PC-3 (cell line): ENCODE measurements at regions not wholly inside any gene's neighbourhood (a gene's known extent, or its start where the extent isn't known, plus 50 kb on each side); places are given as distances from the start of the nearest gene placed in this dataset.

Experiments used
- ATAC-seq: fragments of 200-7000 bp; cut with Tn5 transposase; 2 replicates; pipeline ENCODE4 v1.9.1; 2020; ENCODE audit warnings: mild to moderate bottlenecking, moderate library complexity
- BruUV-seq: library from RNA; stranded (reverse); fragments of 400-500 nt; replicated peaks from 2 replicates; lab custom pipeline; 2021; lab: Mats Ljungman, UMichigan
- CTCF ChIA-PET: fragments of 300-600 bp; sonication (Branson Sonifier 250); formaldehyde crosslinking; loops from one replicate; lab custom pipeline; 2022; ENCODE audit warnings: antibody characterized with exemption; lab: Charles Lee
- POLR2A ChIA-PET: fragments of 300-600 bp; sonication (Branson Sonifier 250); formaldehyde crosslinking; loops from one replicate; lab custom pipeline; 2022; ENCODE audit warnings: antibody characterized with exemption; ENCODE audit not compliant: unreplicated experiment; lab: Charles Lee
- DNase-seq: peaks from one replicate; pipeline ENCODE4 v3.0.0-alpha.2; 2015
- H2AFZ ChIP-seq: fragments of 300-600 bp; sonication (generic); 2 replicates; pipeline ENCODE4 v1.6.0; 2016; ENCODE audit warnings: antibody characterized with exemption, low read length
- H3F3A ChIP-seq: fragments of 300-600 bp; sonication (generic); one replicate; pipeline ENCODE4 v1.6.0; 2017; ENCODE audit warnings: antibody characterized with exemption, low read length, control low read depth, mild to moderate bottlenecking; ENCODE audit not compliant: unreplicated experiment
- H3K27ac ChIP-seq: fragments of 300-600 bp; sonication (generic); 2 replicates; pipeline ENCODE4 v1.5.1; 2016; ENCODE audit warnings: mild to moderate bottlenecking, low read length
- H3K27me3 ChIP-seq: fragments of 300-600 bp; sonication (generic); 2 replicates; pipeline ENCODE4 v1.6.1; 2016; ENCODE audit warnings: low read length, mixed read lengths
- H3K36me3 ChIP-seq: fragments of 300-600 bp; sonication (generic); 2 replicates; pipeline ENCODE4 v1.6.1; 2016; ENCODE audit warnings: low read depth, mixed run types, low read length, mixed read lengths
- H3K4me1 ChIP-seq: fragments of 300-600 bp; sonication (generic); 2 replicates; pipeline ENCODE4 v1.5.1; 2016; ENCODE audit warnings: low read length; ENCODE audit not compliant: insufficient read depth
- H3K4me2 ChIP-seq: fragments of 300-600 bp; sonication (generic); 2 replicates; pipeline ENCODE4 v1.6.0; 2016; ENCODE audit warnings: low read length
- H3K4me3 ChIP-seq: fragments of 300-600 bp; sonication (generic); 2 replicates; pipeline ENCODE4 v1.5.1; 2016; ENCODE audit warnings: mild to moderate bottlenecking, low read length, mixed read lengths
- H3K79me2 ChIP-seq: fragments of 300-600 bp; sonication (generic); 2 replicates; pipeline ENCODE4 v1.6.1; 2017; ENCODE audit warnings: low read length, mixed read lengths
- H3K9ac ChIP-seq: fragments of 300-600 bp; sonication (generic); 2 replicates; pipeline ENCODE4 v1.6.0; 2016; ENCODE audit warnings: mild to moderate bottlenecking, low read length
- H3K9me2 ChIP-seq: fragments of 300-600 bp; sonication (generic); replicated peaks from 2 replicates; pipeline ENCODE4 v1.6.1; 2016; ENCODE audit warnings: mixed run types, low read length, mixed read lengths
- H3K9me3 ChIP-seq: fragments of 300-600 bp; sonication (generic); 2 replicates; pipeline ENCODE4 v1.6.1; 2016; ENCODE audit warnings: low read length, mixed read lengths
- H4K20me1 ChIP-seq: fragments of 300-600 bp; sonication (generic); 2 replicates; pipeline ENCODE4 v1.6.1; 2016; ENCODE audit warnings: low read length, mixed read lengths
- CTCF ChIP-seq: fragments of 300-600 bp; sonication (generic); conservative IDR thresholded peaks from 2 replicates; pipeline ENCODE4 v1.5.1; 2017; ENCODE audit warnings: antibody characterized with exemption, low read depth, mild to moderate bottlenecking, low read length
- EZH2 ChIP-seq: fragments of 300-600 bp; sonication (generic); IDR thresholded peaks from one replicate; pipeline ENCODE4 v1.6.1; 2017; ENCODE audit warnings: antibody characterized with exemption, mild to moderate bottlenecking, low read length; ENCODE audit not compliant: unreplicated experiment
- EZH2phosphoT487 ChIP-seq: fragments of 300-600 bp; sonication (generic); IDR thresholded peaks from 2 replicates; pipeline ENCODE4 v1.6.1; 2018; ENCODE audit warnings: mild to moderate bottlenecking, antibody characterized with exemption, low read length, borderline replicate concordance
- intact Hi-C: fragments of 100-400 bp; cut with micrococcal nuclease; formaldehyde crosslinking; loops from 2 replicates; pipeline ENCODE4 v1.9.0; 2023

DNA sequence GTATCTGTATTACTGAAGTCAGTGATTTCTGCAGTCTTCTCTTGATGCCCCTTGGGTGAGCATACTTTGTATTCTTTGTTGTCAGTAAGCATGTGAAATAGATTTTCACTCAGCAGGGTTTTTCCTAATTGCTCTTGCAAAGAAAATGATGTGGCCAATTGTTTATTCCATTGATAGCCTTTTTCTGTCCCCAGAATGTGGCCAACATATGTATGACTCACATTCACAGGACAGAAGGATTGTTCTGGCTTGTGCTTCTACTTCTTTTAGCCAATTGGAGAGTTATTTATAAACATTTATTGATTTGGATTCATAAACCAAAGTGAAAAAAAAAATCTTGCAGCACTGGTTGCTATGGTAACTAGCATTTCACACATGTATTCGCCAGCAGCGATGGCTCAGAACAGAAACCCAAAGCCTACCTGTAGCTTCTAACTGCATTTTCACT, 54.4 kb upstream of the RBM24 start:
- Histone ChIP-seq H3K9me2 (no peaks in the 10 kb centered on the region), H3K79me2 (no peaks in the 10 kb centered on the region), H3K9ac (no peak overlapping the region), H3K27ac (no peak overlapping the region), H3K27me3 (no peaks in the 10 kb centered on the region), H3K36me3 (no peaks in the 10 kb centered on the region), H3K4me3 (no peak overlapping the region), H4K20me1 (no peaks in the 10 kb centered on the region), H3F3A (no peaks in the 10 kb centered on the region), H3K9me3 (no peaks in the 10 kb centered on the region), H3K4me1 (no peaks in the 10 kb centered on the region), H2AFZ (no peak overlapping the region), H3K4me2 (no peak overlapping the region)
- ATAC-seq (no peak), DNase-seq (no peak)
- TF ChIP-seq EZH2: no peak
- no peak for TF ChIP-seq EZH2phosphoT487
- TF ChIP-seq CTCF: no peak
- POLR2A ChIA-PET: no interaction called here
- no TSS peak for BruUV-seq
- intact Hi-C loops: no loop called here
- CTCF ChIA-PET: no interaction called here

DNA sequence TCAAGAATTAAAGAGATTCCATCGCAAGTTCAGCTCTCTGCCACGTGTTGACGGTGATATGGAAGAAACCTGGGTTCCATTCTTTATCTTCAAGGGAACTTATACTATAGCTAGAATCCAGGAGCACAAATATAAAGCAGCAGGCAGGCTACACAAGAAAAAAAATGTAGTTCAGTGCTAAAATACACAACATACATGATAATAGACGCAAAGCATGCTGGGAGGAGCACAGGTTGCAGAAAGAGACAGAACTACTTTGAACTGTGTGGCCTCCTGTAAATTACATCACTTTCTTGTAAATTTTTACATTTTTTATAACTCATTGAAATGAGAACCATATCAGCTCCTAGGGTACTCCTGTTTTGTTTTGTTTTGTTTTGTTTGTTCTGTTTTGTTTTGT, 53.8 kb upstream of the RBM24 start:
- no peak for DNase-seq
- intact Hi-C loops: no loop called here
- Histone ChIP-seq H3K4me3 (no peak overlapping the region), H3K9me3 (no peaks in the 10 kb centered on the region), H3K27me3 (no peaks in the 10 kb centered on the region), H3K4me1 (no peaks in the 10 kb centered on the region), H2AFZ (no peak overlapping the region), H3F3A (no peaks in the 10 kb centered on the region), H3K9ac (no peak overlapping the region), H3K27ac (no peak overlapping the region), H3K36me3 (no peaks in the 10 kb centered on the region), H3K4me2 (no peak overlapping the region), H4K20me1 (no peaks in the 10 kb centered on the region), H3K79me2 (no peaks in the 10 kb centered on the region), H3K9me2 (no peaks in the 10 kb centered on the region)
- ChIA-PET CTCF (no interaction called here), POLR2A (no interaction called here)
- no TSS peak for BruUV-seq
- TF ChIP-seq CTCF (no peak), EZH2phosphoT487 (no peak), EZH2 (no peak)
- ATAC-seq: no peak
